Stomach smooth muscle (tissue), 2 donors: ENCODE measurements at regions not wholly inside any gene's neighbourhood (a gene's known extent, or its start where the extent isn't known, plus 50 kb on each side); places are given as distances from the start of the nearest gene placed in this dataset.

Source experiments
- H3K27ac ChIP-seq: one replicate; pipeline ENCODE4 v1.7.0; 2013; ENCODE audit warnings: mild to moderate bottlenecking, low read length, inconsistent platforms
- H3K27me3 ChIP-seq, 2 donors: one replicate each; pipeline ENCODE4 v1.7.0; 2013; ENCODE audit warnings: low read length in 2 of 2; ENCODE audit not compliant: insufficient read depth in 2 of 2, control insufficient read depth in 1 of 2
- H3K36me3 ChIP-seq, 2 donors: one replicate each; pipeline ENCODE4 v1.7.0; 2013; ENCODE audit warnings: low read length in 2 of 2; ENCODE audit not compliant: control insufficient read depth in 2 of 2, insufficient read depth in 2 of 2
- H3K4me1 ChIP-seq: one replicate; pipeline ENCODE4 v1.7.0; 2013; ENCODE audit warnings: low read length; ENCODE audit not compliant: control insufficient read depth, insufficient read depth
- H3K4me3 ChIP-seq, 2 donors: one replicate each; pipeline ENCODE4 v1.7.0; 2013; ENCODE audit warnings: low read length in 2 of 2
- H3K9ac ChIP-seq, 2 donors: one replicate each; pipeline ENCODE4 v1.7.0; 2013; ENCODE audit warnings: low read length in 2 of 2, mild to moderate bottlenecking in 1 of 2
- H3K9me3 ChIP-seq, 2 donors: one replicate each; pipeline ENCODE4 v1.7.0; 2013; ENCODE audit warnings: low read length in 2 of 2; ENCODE audit not compliant: control insufficient read depth in 2 of 2
- donor health status: healthy.
- donor health status: Pancreatic carcinoma.

GRCh38 chr2:47315475-47315874 lies 53.6 kb upstream of the EPCAM start:
- Histone ChIP-seq H3K4me1 (peaks cover 9% of the 10 kb centered on the region), H3K27me3 (no peaks in the 10 kb centered on the region), H3K36me3 (no peaks in the 10 kb centered on the region), H3K9ac (no peak overlapping the region), H3K9me3 (no peaks in the 10 kb centered on the region), H3K4me3 (no peak overlapping the region), H3K27ac (no peak overlapping the region)

DNA sequence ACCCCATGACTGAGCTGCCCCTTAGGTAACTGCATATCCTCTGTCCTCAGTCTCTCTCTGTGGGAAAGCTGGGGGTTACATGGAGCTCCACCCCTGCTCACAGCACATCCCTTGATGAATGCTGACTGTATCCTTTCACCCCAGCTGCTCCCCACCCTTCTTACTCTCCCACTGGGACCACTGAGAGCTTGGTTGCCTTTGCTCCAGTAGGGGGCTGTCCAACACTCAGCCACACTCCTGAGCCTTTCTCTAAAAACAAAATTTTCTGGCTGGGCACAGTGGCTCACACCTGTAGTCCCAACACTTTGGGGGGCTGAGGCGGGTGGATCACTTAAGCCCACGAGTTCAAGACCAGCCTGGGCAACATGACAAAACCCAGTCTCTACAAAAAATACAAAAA lies 55.4 kb upstream of the EPCAM start:
- no peaks in the 10 kb centered on the region for H3K36me3 ChIP-seq
- no peak overlapping the region for H3K27ac ChIP-seq
- H3K9ac ChIP-seq: no peak overlapping the region

GRCh38 chr2:47313141-47313691 lies 55.9 kb upstream of the EPCAM start:
- H3K4me3 ChIP-seq: no peak overlapping the region
- H3K4me1 ChIP-seq: peaks cover 20% of the 10 kb centered on the region
- no peak overlapping the region for H3K27ac ChIP-seq
- H3K36me3 ChIP-seq: no peaks in the 10 kb centered on the region
- no peaks in the 10 kb centered on the region for H3K27me3 ChIP-seq
- H3K9me3 ChIP-seq: no peaks in the 10 kb centered on the region
- no peak overlapping the region for H3K9ac ChIP-seq

More for the DNA sequence above, 55.4 kb upstream of the EPCAM start:
- Histone ChIP-seq H3K27me3 (no peaks in the 10 kb centered on the region), H3K4me1 (peaks cover 20% of the 10 kb centered on the region), H3K4me3 (no peak overlapping the region), H3K9me3 (no peaks in the 10 kb centered on the region)

- Histone ChIP-seq H3K27me3 (no peaks in the 10 kb centered on the region), H3K4me3 (no peak overlapping the region), H3K27ac (no peak overlapping the region), H3K4me1 (peaks cover 21% of the 10 kb centered on the region), H3K9me3 (no peaks in the 10 kb centered on the region), H3K9ac (no peak overlapping the region), H3K36me3 (no peaks in the 10 kb centered on the region)
Measured at GRCh38 chr2:47312491-47312850, 56.6 kb upstream of the EPCAM start.

- H3K4me1 ChIP-seq: peaks cover 25% of the 10 kb centered on the region
- H3K27me3 ChIP-seq: no peaks in the 10 kb centered on the region
- H3K4me3 ChIP-seq: no peak overlapping the region
- H3K9ac ChIP-seq: no peak overlapping the region
- H3K36me3 ChIP-seq: no peaks in the 10 kb centered on the region
- no peaks in the 10 kb centered on the region for H3K9me3 ChIP-seq
- peak overlapping the region; percentile 87 for H3K27ac ChIP-seq
Measured at GRCh38 chr2:47311764-47312490, 57.2 kb upstream of the EPCAM start.

GRCh38 chr2:47310801-47311560 lies 58.1 kb upstream of the EPCAM start:
- H3K4me3 ChIP-seq: peak overlapping the region; percentile 22 to 57
- H3K9me3 ChIP-seq: no peaks in the 10 kb centered on the region
- no peaks in the 10 kb centered on the region for H3K27me3 ChIP-seq
- peak overlapping the region; percentile 87 for H3K27ac ChIP-seq
- peaks cover 25% of the 10 kb centered on the region for H3K4me1 ChIP-seq
- peak overlapping the region in 1 of 2 donors; percentile 58 for H3K9ac ChIP-seq
- H3K36me3 ChIP-seq: no peaks in the 10 kb centered on the region

GRCh38 chr2:47309952-47310800 lies 58.9 kb upstream of the EPCAM start:
- peaks cover 25% of the 10 kb centered on the region for H3K4me1 ChIP-seq
- peak overlapping the region in 1 of 2 donors; percentile 58 for H3K9ac ChIP-seq

GRCh38 chr2:47309472-47309951 lies 59.6 kb upstream of the EPCAM start:
- no peak overlapping the region for H3K4me3 ChIP-seq
- H3K27me3 ChIP-seq: no peaks in the 10 kb centered on the region
- H3K36me3 ChIP-seq: no peaks in the 10 kb centered on the region
- no peaks in the 10 kb centered on the region for H3K9me3 ChIP-seq
- peaks cover 25% of the 10 kb centered on the region for H3K4me1 ChIP-seq
- peak overlapping the region; percentile 87 for H3K27ac ChIP-seq
- H3K9ac ChIP-seq: no peak overlapping the region

More at GRCh38 chr2:47309952-47310800, 58.9 kb upstream of the EPCAM start:
- Histone ChIP-seq H3K27me3 (no peaks in the 10 kb centered on the region), H3K27ac (peak overlapping the region; percentile 87), H3K36me3 (no peaks in the 10 kb centered on the region), H3K9me3 (no peaks in the 10 kb centered on the region), H3K4me3 (peak overlapping the region in 1 of 2 donors; percentile 57)

DNA sequence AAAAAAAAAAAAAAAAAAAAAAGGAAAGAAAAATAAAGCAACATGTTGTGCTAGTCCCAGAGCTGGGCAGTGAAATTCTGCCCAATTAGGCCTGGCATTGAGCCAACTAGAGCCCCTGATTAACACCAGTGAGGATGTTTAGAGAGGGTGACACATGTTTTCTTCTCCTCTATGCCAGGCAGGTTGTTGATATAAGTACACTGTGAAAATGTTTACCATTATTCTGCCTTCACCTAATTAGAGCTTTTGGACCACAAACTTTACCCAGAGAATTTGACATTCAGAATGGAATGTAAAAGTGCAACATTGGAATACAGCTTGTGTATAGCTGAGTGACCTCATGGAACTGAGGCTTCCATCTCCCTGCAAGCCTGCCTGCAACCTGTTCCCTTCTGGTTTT lies 62.0 kb upstream of the EPCAM start:
- H3K4me3 ChIP-seq: no peak overlapping the region
- H3K27me3 ChIP-seq: no peaks in the 10 kb centered on the region
- no peak overlapping the region for H3K9ac ChIP-seq
- no peak overlapping the region for H3K27ac ChIP-seq
- H3K4me1 ChIP-seq: peaks cover 25% of the 10 kb centered on the region
- no peaks in the 10 kb centered on the region for H3K9me3 ChIP-seq
- no peaks in the 10 kb centered on the region for H3K36me3 ChIP-seq

GRCh38 chr2:47304654-47305053 lies 64.5 kb upstream of the EPCAM start:
- Histone ChIP-seq H3K9me3 (no peaks in the 10 kb centered on the region), H3K4me3 (no peak overlapping the region), H3K27me3 (no peaks in the 10 kb centered on the region), H3K4me1 (peaks cover 8% of the 10 kb centered on the region), H3K36me3 (no peaks in the 10 kb centered on the region), H3K9ac (no peak overlapping the region), H3K27ac (no peak overlapping the region)
